Sigmoid colon (tissue), 6 donors: ENCODE measurements at regions not wholly inside any gene's neighbourhood (a gene's known extent, or its start where the extent isn't known, plus 50 kb on each side); places are given as distances from the start of the nearest gene placed in this dataset.

Source experiments
- DNase-seq: peaks from one replicate; pipeline ENCODE4 v3.0.0-alpha.2; 2019
- H3K27ac ChIP-seq, 4 donors: fragments of 200-600 bp; sonication (generic); one replicate each; pipeline ENCODE4 v1.5.1; 2016 to 2019; ENCODE audit warnings: mild to moderate bottlenecking in 1 of 4
- H3K27me3 ChIP-seq, 3 donors: fragments of 200-600 bp; sonication (generic); one replicate each; pipeline ENCODE4 v1.5.1; 2019; ENCODE audit warnings: mild to moderate bottlenecking in 1 of 3
- H3K36me3 ChIP-seq, 4 donors: fragments of 200-600 bp; sonication (generic); one replicate each; pipeline ENCODE4 v1.5.1; 2016 to 2019
- H3K4me1 ChIP-seq, 4 donors: fragments of 200-600 bp; sonication (generic); one replicate each; pipeline ENCODE4 v1.5.1; 2017 to 2019
- H3K4me3 ChIP-seq, 4 donors: fragments of 200-600 bp; sonication (generic); one replicate each; pipeline ENCODE4 v1.5.1; 2017 to 2019; ENCODE audit warnings: mild to moderate bottlenecking in 2 of 4, moderate library complexity in 1 of 4
- H3K9me3 ChIP-seq, 4 donors: fragments of 200-600 bp in 3 of 4; sonication (generic) in 3 of 4; one replicate each; pipeline versions ENCODE4 v1.5.1 to v1.6.1; 2013 to 2019
- CTCF ChIP-seq, 4 experiments: fragments of 450-650 bp in 3 of 4; fragments of 200-600 bp in 1 of 4; IDR thresholded peaks; one replicate each; pipeline ENCODE4 v1.5.1; 2016 to 2019; ENCODE audit warnings: antibody characterized with exemption in 4 of 4, mild to moderate bottlenecking in 3 of 4, moderate library complexity in 2 of 4
- EP300 ChIP-seq, 4 donors: sonication (generic); formaldehyde crosslinking; IDR thresholded peaks; one replicate each; pipeline ENCODE4 v1.6.1; 2017; ENCODE audit warnings: antibody characterized with exemption in 4 of 4
- POLR2A ChIP-seq, 2 donors: fragments of 450-650 bp; IDR thresholded peaks; one replicate each; pipeline ENCODE4 v1.6.1; 2016; ENCODE audit warnings: antibody characterized with exemption in 2 of 2, mild to moderate bottlenecking in 2 of 2, moderate library complexity in 2 of 2
- POLR2AphosphoS5 ChIP-seq, 4 donors: sonication (generic); formaldehyde crosslinking; IDR thresholded peaks; one replicate each; pipeline ENCODE4 v1.6.1; 2017; ENCODE audit warnings: antibody characterized with exemption in 4 of 4
- WGBS, 2 donors: extraction: QIAGEN DNeasy Blood & Tissue Kit; methylation state at CpG; one replicate each; pipeline ENCODE4 v1.1.7; 2013; 5-methylcytosine and 5-hydroxymethylcytosine counted together
- intact Hi-C: fragments of 100-400 bp; cut with DNase I; formaldehyde crosslinking; loops from one replicate; pipeline ENCODE4 v1.15.1; 2023
- donor health status: healthy with polysubstance abuse.
- donor health status: healthy.

GRCh38 chr16:51624080-51624775 is 473.2 kb upstream of the SALL1 start:
- no peaks in the 10 kb centered on the region for H3K9me3 ChIP-seq
- intact Hi-C loops, result no loop called here
- H3K36me3 ChIP-seq, result no peaks in the 10 kb centered on the region
- H3K27ac ChIP-seq, result no peak overlapping the region
- no peak for TF ChIP-seq CTCF (IDR thresholded peaks at IDR 0.05)
- TF ChIP-seq POLR2A (IDR thresholded peaks at IDR 0.05), result no peak
- TF ChIP-seq POLR2AphosphoS5 (IDR thresholded peaks at IDR 0.05), result no peak
- no peak for TF ChIP-seq EP300 (IDR thresholded peaks at IDR 0.05)
- DNase-seq, result no peak
- H3K4me3 ChIP-seq, result no peak overlapping the region
- no peaks in the 10 kb centered on the region for H3K4me1 ChIP-seq
- H3K27me3 ChIP-seq, result no peaks in the 10 kb centered on the region
- 46 to 69% methylated on average over 7 of the region's 7 CpGs for WGBS, 2 donors

- Histone ChIP-seq H3K36me3 (no peaks in the 10 kb centered on the region), H3K9me3 (no peaks in the 10 kb centered on the region), H3K27ac (no peak overlapping the region), H3K4me1 (no peaks in the 10 kb centered on the region), H3K27me3 (no peaks in the 10 kb centered on the region), H3K4me3 (no peak overlapping the region)
- no peak for TF ChIP-seq POLR2A (IDR thresholded peaks at IDR 0.05)
- no peak for TF ChIP-seq POLR2AphosphoS5 (IDR thresholded peaks at IDR 0.05)
- TF ChIP-seq CTCF (IDR thresholded peaks at IDR 0.05), result no peak
- TF ChIP-seq EP300 (IDR thresholded peaks at IDR 0.05), result no peak
- 78 to 88% methylated on average over 1 of the region's 1 CpG for WGBS, 2 donors
- intact Hi-C loops, result no loop called here
- no peak for DNase-seq
Observed at GRCh38 chr16:51621610-51622009, 470.5 kb upstream of the SALL1 start.

GRCh38 chr16:51615141-51615540 is 464.1 kb upstream of the SALL1 start:
- TF ChIP-seq EP300 (IDR thresholded peaks at IDR 0.05) (no peak), CTCF (IDR thresholded peaks at IDR 0.05) (no peak), POLR2A (IDR thresholded peaks at IDR 0.05) (no peak), POLR2AphosphoS5 (IDR thresholded peaks at IDR 0.05) (no peak)
- no peak overlapping the region for H3K27ac ChIP-seq
- H3K4me1 ChIP-seq, result no peaks in the 10 kb centered on the region
- 81 to 86% methylated on average over 4 of the region's 4 CpGs for WGBS, 2 donors
- intact Hi-C loops, result no loop called here
- no peak for DNase-seq
- no peaks in the 10 kb centered on the region for H3K9me3 ChIP-seq
- H3K27me3 ChIP-seq, result no peaks in the 10 kb centered on the region
- H3K36me3 ChIP-seq, result no peaks in the 10 kb centered on the region
- no peak overlapping the region for H3K4me3 ChIP-seq

- Histone ChIP-seq H3K27me3 (no peaks in the 10 kb centered on the region), H3K4me3 (no peak overlapping the region), H3K36me3 (no peaks in the 10 kb centered on the region), H3K27ac (no peak overlapping the region), H3K4me1 (no peaks in the 10 kb centered on the region), H3K9me3 (no peaks in the 10 kb centered on the region)
- intact Hi-C loops, result no loop called here
- DNase-seq, result no peak
- 10 to 34% methylated on average over 6 of the region's 6 CpGs for WGBS, 2 donors
- TF ChIP-seq CTCF (IDR thresholded peaks at IDR 0.05) (no peak), EP300 (IDR thresholded peaks at IDR 0.05) (no peak), POLR2A (IDR thresholded peaks at IDR 0.05) (no peak), POLR2AphosphoS5 (IDR thresholded peaks at IDR 0.05) (no peak)
Observed at GRCh38 chr16:51607201-51607651, 456.2 kb upstream of the SALL1 start.

- H3K4me3 ChIP-seq, result no peak overlapping the region
- intact Hi-C loops, result no loop called here
- H3K27me3 ChIP-seq, result no peaks in the 10 kb centered on the region
- no peaks in the 10 kb centered on the region for H3K4me1 ChIP-seq
- no peaks in the 10 kb centered on the region for H3K36me3 ChIP-seq
- TF ChIP-seq CTCF (IDR thresholded peaks at IDR 0.05) (no peak), EP300 (IDR thresholded peaks at IDR 0.05) (no peak), POLR2A (IDR thresholded peaks at IDR 0.05) (no peak), POLR2AphosphoS5 (IDR thresholded peaks at IDR 0.05) (no peak)
- 91 to 95% methylated on average over 4 of the region's 4 CpGs for WGBS, 2 donors
- DNase-seq, result no peak
- H3K27ac ChIP-seq, result no peak overlapping the region
- no peaks in the 10 kb centered on the region for H3K9me3 ChIP-seq
Observed at GRCh38 chr16:51596247-51596646, 445.2 kb upstream of the SALL1 start.
